WERI-Rb-1 (cell line): ENCODE measurements at regions not wholly inside any gene's neighbourhood (a gene's known extent, or its start where the extent isn't known, plus 50 kb on each side); places are given as distances from the start of the nearest gene placed in this dataset.
"Not testable (repeated sequence)": the region's sequence is repeated elsewhere in the genome, so short reads cannot be mapped to it uniquely, and the experiment has no call there.

ENCODE experiments used
- DNase-seq: peaks from one replicate; pipeline ENCODE4 v3.0.0-alpha.2; 2020
- H3K27ac ChIP-seq: fragments of 250-450 bp; sonication (Bioruptor Pico); 2 replicates; pipeline ENCODE4 v1.5.1; 2020; ENCODE audit warnings: mild to moderate bottlenecking, moderate library complexity
- H3K27me3 ChIP-seq: fragments of 250-450 bp; sonication (Bioruptor Pico); 2 replicates; pipeline ENCODE4 v1.5.1; 2021; ENCODE audit warnings: mild to moderate bottlenecking, low read depth, moderate library complexity; ENCODE audit not compliant: insufficient read depth, severe bottlenecking
- H3K36me3 ChIP-seq: fragments of 250-450 bp; sonication (Bioruptor Pico); 2 replicates; pipeline ENCODE4 v1.5.1; 2020; ENCODE audit warnings: mild to moderate bottlenecking, moderate library complexity
- H3K4me3 ChIP-seq: 2 replicates; pipeline ENCODE4 v1.5.1; 2011; ENCODE audit warnings: low read depth, mild to moderate bottlenecking, control low read depth, low read length
- H3K9me3 ChIP-seq: fragments of 250-450 bp; sonication (Bioruptor Pico); 2 replicates; pipeline ENCODE4 v1.5.1; 2021; ENCODE audit warnings: mild to moderate bottlenecking, moderate library complexity; ENCODE audit not compliant: severe bottlenecking
- CTCF ChIP-seq: IDR thresholded peaks from 2 replicates; pipeline ENCODE4 v1.5.1; 2011; ENCODE audit warnings: low read depth, mild to moderate bottlenecking, control low read depth, inconsistent platforms, low read length

- Histone ChIP-seq H3K9me3 (no peaks in the 10 kb centered on the region), H3K4me3 (no peak overlapping the region), H3K27me3 (no peaks in the 10 kb centered on the region), H3K36me3 (peaks cover 22% of the 10 kb centered on the region), H3K27ac (no peak overlapping the region)
- DNase-seq: no peak
- no peak for TF ChIP-seq CTCF
These were observed 54.7 kb downstream of the PTPRS start for GRCh38 chr19:5285955-5286354.

- TF ChIP-seq CTCF: no peak
- Histone ChIP-seq H3K36me3 (peaks cover 24% of the 10 kb centered on the region), H3K9me3 (no peaks in the 10 kb centered on the region), H3K4me3 (no peak overlapping the region), H3K27me3 (no peaks in the 10 kb centered on the region), H3K27ac (no peak overlapping the region)
- DNase-seq: no peak
These were observed 55.3 kb downstream of the PTPRS start for GRCh38 chr19:5285311-5285710.

GRCh38 chr19:5282901-5283300, 57.7 kb downstream of the PTPRS start:
- DNase-seq: no peak
- peaks cover 38% of the 10 kb centered on the region for H3K36me3 ChIP-seq
- H3K27ac ChIP-seq: no peak overlapping the region
- TF ChIP-seq CTCF: no peak
- no peak overlapping the region for H3K4me3 ChIP-seq
- no peaks in the 10 kb centered on the region for H3K9me3 ChIP-seq
- H3K27me3 ChIP-seq: no peaks in the 10 kb centered on the region

- Histone ChIP-seq H3K4me3 (no peak overlapping the region), H3K9me3 (no peaks in the 10 kb centered on the region), H3K27ac (no peak overlapping the region), H3K36me3 (peaks cover 38% of the 10 kb centered on the region), H3K27me3 (no peaks in the 10 kb centered on the region)
- TF ChIP-seq CTCF: no peak
- no peak for DNase-seq
These were observed 59.0 kb downstream of the PTPRS start for GRCh38 chr19:5281588-5281987.

GRCh38 chr19:5275668-5276067, 64.9 kb downstream of the PTPRS start:
- H3K9me3 ChIP-seq, H3K27me3 ChIP-seq, DNase-seq, H3K4me3 ChIP-seq, H3K27ac ChIP-seq: not testable (repeated sequence)
- peaks cover 49% of the 10 kb centered on the region for H3K36me3 ChIP-seq

- no peak for TF ChIP-seq CTCF
- H3K4me3 ChIP-seq: no peak overlapping the region
- H3K9me3 ChIP-seq: no peaks in the 10 kb centered on the region
- no peak for DNase-seq
- peaks cover 44% of the 10 kb centered on the region for H3K36me3 ChIP-seq
- H3K27me3 ChIP-seq: no peaks in the 10 kb centered on the region
- no peak overlapping the region for H3K27ac ChIP-seq
These were observed 66.8 kb downstream of the PTPRS start for GRCh38 chr19:5273782-5274181.
